ENCODE measurements at regions not wholly inside any gene's neighbourhood (a gene's known extent, or its start where the extent isn't known, plus 50 kb on each side); places are given as distances from the start of the nearest gene placed in this dataset.

DNA sequence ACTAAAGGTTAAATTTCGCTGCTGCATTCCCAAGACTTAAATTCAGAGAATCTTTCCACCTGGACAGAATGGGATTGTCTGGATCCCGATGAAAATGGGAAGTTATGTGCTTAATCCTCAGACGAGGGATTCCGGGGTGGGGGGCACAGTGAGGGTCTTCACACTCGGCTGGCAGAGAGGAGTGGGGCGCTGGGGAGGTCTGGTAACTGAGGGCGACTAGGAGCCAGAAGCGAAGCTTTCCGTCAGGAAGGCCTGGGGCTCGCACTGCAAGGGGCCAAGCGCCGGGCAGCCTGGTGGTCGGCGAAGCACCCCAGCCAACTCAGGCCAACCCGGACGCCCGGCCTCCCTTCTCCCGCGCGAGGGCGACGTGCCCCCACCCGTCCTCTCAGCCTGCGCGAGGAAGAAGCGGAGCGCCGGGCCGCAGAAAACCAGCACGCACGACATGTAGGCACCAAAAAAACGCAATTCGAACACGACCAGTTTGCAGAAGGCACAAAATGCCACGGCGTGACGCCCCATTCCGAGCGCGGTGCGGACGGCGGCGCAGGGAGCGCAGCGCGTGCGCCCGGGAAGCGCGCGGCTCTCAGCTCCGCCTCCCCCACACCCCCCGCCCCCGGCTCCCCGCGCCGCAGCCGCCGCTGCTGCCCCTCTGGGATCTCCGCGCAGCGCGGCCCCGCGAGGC lies 188.1 kb downstream of the ZEB2 start (continued):
- TF ChIP-seq XRCC5 (IDR thresholded peaks at IDR 0.05; ENCODE audit: low read depth, low read length) = no peak
- no peak for TF ChIP-seq YBX1 (IDR thresholded peaks at IDR 0.05)
- 0 out of 2 replicates have a peak, but pooled peaks have one; percentile 33 for TF ChIP-seq POLR2AphosphoS5 (IDR thresholded peaks at IDR 0.05; ENCODE audit: control insufficient read depth, insufficient read depth, low read depth, low read length)
- TF ChIP-seq MYNN (IDR thresholded peaks at IDR 0.05) = no peak
- no peak for TF ChIP-seq MYNN (CRISPR knock-in tag; IDR thresholded peaks at IDR 0.05)
- no peak for TF ChIP-seq RBM14 (IDR thresholded peaks at IDR 0.05; ENCODE audit: borderline replicate concordance, insufficient read depth, low read depth, low read length)
- no peak for TF ChIP-seq KAT8 (IDR thresholded peaks at IDR 0.05; ENCODE audit: low read depth)
- TF ChIP-seq POLR2B (IDR thresholded peaks at IDR 0.05; ENCODE audit: low read depth, partially characterized antibody) = peak; percentile 63
- TF ChIP-seq KLF13 (tag; IDR thresholded peaks at IDR 0.05; ENCODE audit: borderline replicate concordance, low read depth) = no peak
- 0 out of 2 replicates have a peak, but pooled peaks have one; percentile 48 for TF ChIP-seq RNF2 (IDR thresholded peaks at IDR 0.05)
- TF ChIP-seq NUFIP1 (IDR thresholded peaks at IDR 0.05; ENCODE audit: partially characterized antibody) = no peak
- TF ChIP-seq KDM1A (IDR thresholded peaks at IDR 0.05) = no peak
- no peak for TF ChIP-seq FOSL1 (tag; conservative IDR thresholded peaks at IDR 0.05)
- no peak for TF ChIP-seq THRAP3 (IDR thresholded peaks at IDR 0.05; ENCODE audit: borderline replicate concordance)
- TF ChIP-seq HLTF (IDR thresholded peaks at IDR 0.05) = 0 out of 2 replicates have a peak, but pooled peaks have one; percentile 35
- no peak for TF ChIP-seq ZNF695 (CRISPR knock-in tag; IDR thresholded peaks at IDR 0.05)
- TF ChIP-seq CHAMP1 (IDR thresholded peaks at IDR 0.05) = peak; percentile 58; the same call in 1 of the 2 replicates
- TF ChIP-seq, protein P1, sequence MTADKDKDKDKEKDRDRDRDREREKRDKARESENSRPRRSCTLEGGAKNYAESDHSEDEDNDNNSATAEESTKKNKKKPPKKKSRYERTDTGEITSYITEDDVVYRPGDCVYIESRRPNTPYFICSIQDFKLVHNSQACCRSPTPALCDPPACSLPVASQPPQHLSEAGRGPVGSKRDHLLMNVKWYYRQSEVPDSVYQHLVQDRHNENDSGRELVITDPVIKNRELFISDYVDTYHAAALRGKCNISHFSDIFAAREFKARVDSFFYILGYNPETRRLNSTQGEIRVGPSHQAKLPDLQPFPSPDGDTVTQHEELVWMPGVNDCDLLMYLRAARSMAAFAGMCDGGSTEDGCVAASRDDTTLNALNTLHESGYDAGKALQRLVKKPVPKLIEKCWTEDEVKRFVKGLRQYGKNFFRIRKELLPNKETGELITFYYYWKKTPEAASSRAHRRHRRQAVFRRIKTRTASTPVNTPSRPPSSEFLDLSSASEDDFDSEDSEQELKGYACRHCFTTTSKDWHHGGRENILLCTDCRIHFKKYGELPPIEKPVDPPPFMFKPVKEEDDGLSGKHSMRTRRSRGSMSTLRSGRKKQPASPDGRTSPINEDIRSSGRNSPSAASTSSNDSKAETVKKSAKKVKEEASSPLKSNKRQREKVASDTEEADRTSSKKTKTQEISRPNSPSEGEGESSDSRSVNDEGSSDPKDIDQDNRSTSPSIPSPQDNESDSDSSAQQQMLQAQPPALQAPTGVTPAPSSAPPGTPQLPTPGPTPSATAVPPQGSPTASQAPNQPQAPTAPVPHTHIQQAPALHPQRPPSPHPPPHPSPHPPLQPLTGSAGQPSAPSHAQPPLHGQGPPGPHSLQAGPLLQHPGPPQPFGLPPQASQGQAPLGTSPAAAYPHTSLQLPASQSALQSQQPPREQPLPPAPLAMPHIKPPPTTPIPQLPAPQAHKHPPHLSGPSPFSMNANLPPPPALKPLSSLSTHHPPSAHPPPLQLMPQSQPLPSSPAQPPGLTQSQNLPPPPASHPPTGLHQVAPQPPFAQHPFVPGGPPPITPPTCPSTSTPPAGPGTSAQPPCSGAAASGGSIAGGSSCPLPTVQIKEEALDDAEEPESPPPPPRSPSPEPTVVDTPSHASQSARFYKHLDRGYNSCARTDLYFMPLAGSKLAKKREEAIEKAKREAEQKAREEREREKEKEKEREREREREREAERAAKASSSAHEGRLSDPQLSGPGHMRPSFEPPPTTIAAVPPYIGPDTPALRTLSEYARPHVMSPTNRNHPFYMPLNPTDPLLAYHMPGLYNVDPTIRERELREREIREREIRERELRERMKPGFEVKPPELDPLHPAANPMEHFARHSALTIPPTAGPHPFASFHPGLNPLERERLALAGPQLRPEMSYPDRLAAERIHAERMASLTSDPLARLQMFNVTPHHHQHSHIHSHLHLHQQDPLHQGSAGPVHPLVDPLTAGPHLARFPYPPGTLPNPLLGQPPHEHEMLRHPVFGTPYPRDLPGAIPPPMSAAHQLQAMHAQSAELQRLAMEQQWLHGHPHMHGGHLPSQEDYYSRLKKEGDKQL (CRISPR knock-in tag; IDR thresholded peaks at IDR 0.05; ENCODE audit: borderline replicate concordance) = no peak
- TF ChIP-seq, protein P2, sequence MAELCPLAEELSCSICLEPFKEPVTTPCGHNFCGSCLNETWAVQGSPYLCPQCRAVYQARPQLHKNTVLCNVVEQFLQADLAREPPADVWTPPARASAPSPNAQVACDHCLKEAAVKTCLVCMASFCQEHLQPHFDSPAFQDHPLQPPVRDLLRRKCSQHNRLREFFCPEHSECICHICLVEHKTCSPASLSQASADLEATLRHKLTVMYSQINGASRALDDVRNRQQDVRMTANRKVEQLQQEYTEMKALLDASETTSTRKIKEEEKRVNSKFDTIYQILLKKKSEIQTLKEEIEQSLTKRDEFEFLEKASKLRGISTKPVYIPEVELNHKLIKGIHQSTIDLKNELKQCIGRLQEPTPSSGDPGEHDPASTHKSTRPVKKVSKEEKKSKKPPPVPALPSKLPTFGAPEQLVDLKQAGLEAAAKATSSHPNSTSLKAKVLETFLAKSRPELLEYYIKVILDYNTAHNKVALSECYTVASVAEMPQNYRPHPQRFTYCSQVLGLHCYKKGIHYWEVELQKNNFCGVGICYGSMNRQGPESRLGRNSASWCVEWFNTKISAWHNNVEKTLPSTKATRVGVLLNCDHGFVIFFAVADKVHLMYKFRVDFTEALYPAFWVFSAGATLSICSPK (IDR thresholded peaks at IDR 0.05; ENCODE audit: borderline replicate concordance) = no peak
- peak; percentile 66; the same call in 1 of the 2 replicates for TF ChIP-seq MTA3 (IDR thresholded peaks at IDR 0.05; ENCODE audit: borderline replicate concordance)
